K562 (cell line): ENCODE measurements at regions not wholly inside any gene's neighbourhood (a gene's known extent, or its start where the extent isn't known, plus 50 kb on each side); places are given as distances from the start of the nearest gene placed in this dataset.

Source experiments
- ATAC-seq: fragments of 200-7000 bp; cut with Tn5 transposase; 3 replicates; pipeline ENCODE4 v1.9.1; 2020; ENCODE audit warnings: moderate library complexity
- BruUV-seq: library from RNA; stranded (reverse); fragments of 400-500 nt; replicated peaks from 2 replicates; lab custom pipeline; 2021; lab: Mats Ljungman, UMichigan
- CTCF ChIA-PET: fragments of 300-600 bp; formaldehyde crosslinking; extraction: SDS; loops from one replicate; lab custom pipeline; 2021; ENCODE audit warnings: low intra/inter-chr PET ratio; lab: Yijun Ruan, JAX
- POLR2A ChIA-PET: fragments of 300-600, 350-650 bp; sonication (Branson Sonifier 250); formaldehyde crosslinking; extraction: SDS; loops from one replicate; lab custom pipeline; 2021; ENCODE audit warnings: antibody characterized with exemption, inconsistent platforms; lab: Yijun Ruan, JAX
- DNase-seq, 4 experiments: peaks; one replicate each; pipeline versions ENCODE4 v3.0.0 to v3.0.0-alpha.2; 2011 to 2018; ENCODE audit warnings: low spot score in 3 of 4, mixed read lengths in 3 of 4; ENCODE audit errors: extremely low read depth in 1 of 4
- FAIRE-seq: peaks from 2 replicates; lab custom pipeline; 2011; peaks lifted over from hg19 to GRCh38; lab: Jason Lieb, UNC
- H2AFZ ChIP-seq: 2 replicates; pipeline ENCODE4 v1.6.0; 2011; ENCODE audit warnings: low read depth, low read length, control low read depth, inconsistent platforms
- H3K27ac ChIP-seq: fragments of 200-600 bp; 3 replicates; pipeline ENCODE4 v1.8.0; 2011; ENCODE audit warnings: low read depth, mild to moderate bottlenecking, control low read depth, inconsistent platforms, low read length, moderate library complexity, mixed read lengths; ENCODE audit errors: extremely low read depth
- H3K27me3 ChIP-seq, 2 experiments: fragments of 300-600 bp in 1 of 2; 2 replicates in 1 of 2; 3 replicates in 1 of 2; pipeline versions ENCODE4 v1.6.0 to v1.8.0; 2011; ENCODE audit warnings: inconsistent platforms in 2 of 2, low read length in 2 of 2, mild to moderate bottlenecking in 1 of 2, mixed read lengths in 1 of 2, moderate library complexity in 1 of 2; ENCODE audit not compliant: control insufficient read depth in 2 of 2, insufficient read depth in 2 of 2
- H3K36me3 ChIP-seq: fragments of 300-600 bp; 3 replicates; pipeline ENCODE4 v1.8.0; 2011; ENCODE audit warnings: mild to moderate bottlenecking, low read length, inconsistent platforms; ENCODE audit not compliant: control insufficient read depth, insufficient read depth
- H3K4me1 ChIP-seq, 2 experiments: fragments of 200-600 bp in 1 of 2; replicated peaks in 1 of 2; 2 replicates in 1 of 2; 3 replicates in 1 of 2; pipeline versions ENCODE4 v1.5.1 to v1.8.0; 2011; ENCODE audit warnings: inconsistent platforms in 2 of 2, low read length in 2 of 2, mild to moderate bottlenecking in 1 of 2, mixed read lengths in 1 of 2, moderate library complexity in 1 of 2; ENCODE audit not compliant: control insufficient read depth in 2 of 2, insufficient read depth in 2 of 2
- H3K4me2 ChIP-seq: 2 replicates; pipeline ENCODE4 v1.6.1; 2011; ENCODE audit warnings: low read length, control low read depth, inconsistent platforms, mixed read lengths; ENCODE audit not compliant: insufficient read depth
- H3K4me3 ChIP-seq: fragments of 200-600 bp; sonication (generic), shearing (Covaris generic); 2 replicates; pipeline ENCODE4 v1.5.1; 2016; ENCODE audit warnings: control low read depth, inconsistent platforms
- H3K79me2 ChIP-seq: fragments of 200-600 bp; 3 replicates; pipeline ENCODE4 v1.8.0; 2011; ENCODE audit warnings: low read length, inconsistent platforms; ENCODE audit not compliant: control insufficient read depth, insufficient read depth
- H3K9ac ChIP-seq, 2 experiments: 2 replicates each; pipeline versions ENCODE4 v1.6.0 to v1.6.1; 2011; ENCODE audit warnings: low read depth in 2 of 2, low read length in 2 of 2, control low read depth in 1 of 2, inconsistent platforms in 1 of 2, mild to moderate bottlenecking in 1 of 2, mixed read lengths in 1 of 2; ENCODE audit not compliant: insufficient read depth in 1 of 2
- H3K9me1 ChIP-seq: one replicate; pipeline ENCODE4 v1.6.0; 2011; ENCODE audit warnings: inconsistent platforms, mild to moderate bottlenecking, low read length, moderate library complexity; ENCODE audit not compliant: control insufficient read depth, insufficient read depth
- H3K9me3 ChIP-seq: replicated peaks from 2 replicates; pipeline ENCODE4 v1.5.1; 2011; ENCODE audit warnings: low read depth, low read length, inconsistent platforms; ENCODE audit not compliant: control insufficient read depth, insufficient read depth
- H4K20me1 ChIP-seq: replicated peaks from 2 replicates; pipeline ENCODE4 v1.6.1; 2011; ENCODE audit warnings: low read length, inconsistent platforms, mixed read lengths; ENCODE audit not compliant: control insufficient read depth, insufficient read depth
- GTF2E2 ChIP-seq: fragments of 200-800 bp; sonication (Bioruptor generic); IDR thresholded peaks from 2 replicates; pipeline ENCODE4 v1.6.1; 2016; ENCODE audit warnings: missing genetic modification characterization, missing compliant biosample characterization
- RAD21 ChIP-seq, 2 experiments: fragments of 250-450 bp in 1 of 2; fragments of 450-650 bp in 1 of 2; sonication (Bioruptor Pico) in 1 of 2; formaldehyde crosslinking in 1 of 2; IDR thresholded peaks in 1 of 2; conservative IDR thresholded peaks in 1 of 2; 2 replicates each; pipeline versions ENCODE4 v1.4.0 to v1.8.0; 2020 to 2022; ENCODE audit warnings: mild to moderate bottlenecking in 2 of 2, moderate library complexity in 1 of 2
- RBM17 ChIP-seq: fragments of 200-400 bp; formaldehyde crosslinking; IDR thresholded peaks from 2 replicates; pipeline ENCODE4 v1.6.1; 2017; ENCODE audit warnings: low read depth, mild to moderate bottlenecking, low read length, borderline replicate concordance
- TCF15 ChIP-seq: fragments of 250-450 bp; sonication (Bioruptor Pico); IDR thresholded peaks from 2 replicates; pipeline ENCODE4 v1.8.0; 2022; ENCODE audit warnings: moderate library complexity, mild to moderate bottlenecking, inconsistent platforms
- ZBTB33 ChIP-seq: sonication (generic); formaldehyde crosslinking; IDR thresholded peaks from 2 replicates; pipeline ENCODE4 v1.8.1; 2023; ENCODE audit warnings: mild to moderate bottlenecking, missing genetic modification reagents
- ZNF232 ChIP-seq: sonication (generic); formaldehyde crosslinking; IDR thresholded peaks from 2 replicates; pipeline ENCODE4 v1.8.0; 2022; ENCODE audit warnings: mild to moderate bottlenecking, missing genetic modification reagents
- ZNF449 ChIP-seq: fragments of 250-450 bp; sonication (Bioruptor Pico); IDR thresholded peaks from 2 replicates; pipeline ENCODE4 v1.8.0; 2022; ENCODE audit warnings: moderate library complexity, mild to moderate bottlenecking, inconsistent platforms
- ZSCAN29 ChIP-seq: fragments of 450-650 bp; IDR thresholded peaks from 2 replicates; pipeline ENCODE4 v1.6.1; 2017
- WGBS: fragments of 100-300 bp; shearing (Covaris generic); methylation state at CpG from one replicate; pipeline ENCODE4 v1.1.6; 2016; ENCODE audit warnings: low coverage, mixed read lengths; ENCODE audit not compliant: insufficient coverage; ENCODE audit errors: missing lambda C conversion rate; 5-methylcytosine and 5-hydroxymethylcytosine counted together
- in situ Hi-C: fragments of 300-500 bp; cut with MboI; formaldehyde crosslinking; loops from 4 replicates; pipeline ENCODE4 v1.15.0; 2018; ENCODE audit warnings: inconsistent platforms, mixed read lengths
- intact Hi-C: fragments of 100-400 bp; cut with micrococcal nuclease; formaldehyde crosslinking; loops from 2 replicates; pipeline ENCODE4 v1.14.2; 2022
- TF ChIP-seq, protein P1 (sequence below): fragments of 250-450 bp; sonication (Bioruptor Pico); IDR thresholded peaks from 2 replicates; pipeline ENCODE4 v1.8.0; 2021; ENCODE audit warnings: moderate library complexity, mild to moderate bottlenecking, inconsistent platforms
- TF ChIP-seq, protein P2 (sequence below), 3 experiments: IDR thresholded peaks in 2 of 3; conservative IDR thresholded peaks in 1 of 3; 2 replicates each; pipeline ENCODE4 v1.5.1; 2011 to 2012; ENCODE audit warnings: low read length in 3 of 3, mild to moderate bottlenecking in 3 of 3, control low read depth in 2 of 3, improper control_type of control experiment in 1 of 3, inconsistent platforms in 1 of 3, low read depth in 1 of 3, mixed read lengths in 1 of 3, moderate library complexity in 1 of 3; ENCODE audit not compliant: insufficient read depth in 2 of 3

DNA sequence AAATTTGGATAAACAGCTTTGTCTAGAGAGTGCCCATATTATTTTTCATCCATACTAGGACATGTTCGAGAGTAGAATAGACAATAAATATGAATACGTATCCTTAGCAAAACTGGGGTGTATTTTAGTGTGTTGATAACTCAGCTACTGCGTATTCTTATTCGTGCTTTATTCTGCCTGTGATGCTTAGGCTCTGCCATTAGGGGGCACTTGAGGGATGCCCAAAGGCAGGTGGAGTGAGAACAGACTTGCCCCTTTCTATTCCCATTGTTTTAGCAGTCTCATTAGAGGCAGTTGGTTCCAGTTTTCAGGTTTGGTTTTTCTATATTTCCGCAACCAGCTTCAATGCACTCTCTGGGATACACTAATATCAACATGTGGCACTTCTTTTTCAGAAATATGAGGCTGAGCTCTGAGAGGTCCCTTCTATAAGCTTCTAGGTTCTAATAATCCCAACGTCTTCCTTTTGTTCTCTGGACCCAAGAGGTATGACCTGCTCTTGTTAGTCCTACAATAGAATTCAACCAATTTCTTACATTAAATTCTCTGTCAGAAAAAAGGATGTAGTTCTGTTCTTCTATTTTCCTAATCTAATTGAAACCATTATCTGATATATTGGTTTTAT is 985.7 kb upstream of the FBXO33 start:
- Histone ChIP-seq H3K9me3 (no peaks in the 10 kb centered on the region), H3K4me1 (no peaks in the 10 kb centered on the region), H4K20me1 (no peaks in the 10 kb centered on the region), H3K79me2 (no peaks in the 10 kb centered on the region), H3K36me3 (no peaks in the 10 kb centered on the region), H3K4me2 (no peak overlapping the region), H3K4me3 (no peak overlapping the region), H2AFZ (no peak overlapping the region), H3K27ac (no peak overlapping the region), H3K9me1 (no peaks in the 10 kb centered on the region), H3K9ac (no peak overlapping the region), H3K27me3 (no peaks in the 10 kb centered on the region)
- ATAC-seq, result no peak
- BruUV-seq, result no TSS peak
- in situ Hi-C loops, result no loop called here
- POLR2A ChIA-PET, result no interaction called here
- peak; percentile 4 to 6 (median 6) for DNase-seq
- WGBS, result 5% methylated on average over 6 of the region's 6 CpGs
- CTCF ChIA-PET, result interaction anchor here (0.6 kb wide), 1 partner anchor 111 kb away, joined by 3 read pairs; no protein-coding TSS in a partner anchor
- intact Hi-C loops, result no loop called here
- FAIRE-seq, result no peak
- TF ChIP-seq, protein P1, sequence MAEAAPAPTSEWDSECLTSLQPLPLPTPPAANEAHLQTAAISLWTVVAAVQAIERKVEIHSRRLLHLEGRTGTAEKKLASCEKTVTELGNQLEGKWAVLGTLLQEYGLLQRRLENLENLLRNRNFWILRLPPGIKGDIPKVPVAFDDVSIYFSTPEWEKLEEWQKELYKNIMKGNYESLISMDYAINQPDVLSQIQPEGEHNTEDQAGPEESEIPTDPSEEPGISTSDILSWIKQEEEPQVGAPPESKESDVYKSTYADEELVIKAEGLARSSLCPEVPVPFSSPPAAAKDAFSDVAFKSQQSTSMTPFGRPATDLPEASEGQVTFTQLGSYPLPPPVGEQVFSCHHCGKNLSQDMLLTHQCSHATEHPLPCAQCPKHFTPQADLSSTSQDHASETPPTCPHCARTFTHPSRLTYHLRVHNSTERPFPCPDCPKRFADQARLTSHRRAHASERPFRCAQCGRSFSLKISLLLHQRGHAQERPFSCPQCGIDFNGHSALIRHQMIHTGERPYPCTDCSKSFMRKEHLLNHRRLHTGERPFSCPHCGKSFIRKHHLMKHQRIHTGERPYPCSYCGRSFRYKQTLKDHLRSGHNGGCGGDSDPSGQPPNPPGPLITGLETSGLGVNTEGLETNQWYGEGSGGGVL (CRISPR knock-in tag), result no peak
- TF ChIP-seq, protein P2, sequence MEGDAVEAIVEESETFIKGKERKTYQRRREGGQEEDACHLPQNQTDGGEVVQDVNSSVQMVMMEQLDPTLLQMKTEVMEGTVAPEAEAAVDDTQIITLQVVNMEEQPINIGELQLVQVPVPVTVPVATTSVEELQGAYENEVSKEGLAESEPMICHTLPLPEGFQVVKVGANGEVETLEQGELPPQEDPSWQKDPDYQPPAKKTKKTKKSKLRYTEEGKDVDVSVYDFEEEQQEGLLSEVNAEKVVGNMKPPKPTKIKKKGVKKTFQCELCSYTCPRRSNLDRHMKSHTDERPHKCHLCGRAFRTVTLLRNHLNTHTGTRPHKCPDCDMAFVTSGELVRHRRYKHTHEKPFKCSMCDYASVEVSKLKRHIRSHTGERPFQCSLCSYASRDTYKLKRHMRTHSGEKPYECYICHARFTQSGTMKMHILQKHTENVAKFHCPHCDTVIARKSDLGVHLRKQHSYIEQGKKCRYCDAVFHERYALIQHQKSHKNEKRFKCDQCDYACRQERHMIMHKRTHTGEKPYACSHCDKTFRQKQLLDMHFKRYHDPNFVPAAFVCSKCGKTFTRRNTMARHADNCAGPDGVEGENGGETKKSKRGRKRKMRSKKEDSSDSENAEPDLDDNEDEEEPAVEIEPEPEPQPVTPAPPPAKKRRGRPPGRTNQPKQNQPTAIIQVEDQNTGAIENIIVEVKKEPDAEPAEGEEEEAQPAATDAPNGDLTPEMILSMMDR (IDR thresholded peaks at IDR 0.05 in 2 of 3, conservative IDR thresholded peaks at IDR 0.05 in 1 of 3; ENCODE audit: insufficient read depth in 2 of 3, low read depth in 1 of 3, low read length in 3 of 3), result peak in 2 of 3 experiments; percentile 30 to 31; a peak in 1 of 6 replicates
- TF ChIP-seq RBM17 (no peak), ZNF232 (CRISPR knock-in tag) (no peak), TCF15 (CRISPR knock-in tag) (no peak), GTF2E2 (tag) (no peak), ZNF449 (CRISPR knock-in tag) (no peak), RAD21 (CRISPR knock-in tag; conservative IDR thresholded peaks at IDR 0.05 in 1 of 2, IDR thresholded peaks at IDR 0.05 in 1 of 2) (peak in 1 of 2 experiments; percentile 43; a peak in 3 of 4 replicates), ZSCAN29 (no peak), ZBTB33 (CRISPR knock-in tag) (no peak)
